Activated CD4-positive, alpha-beta T cell treated with anti-CD3 and anti-CD28 coated beads for 36 hours (primary cell): ENCODE measurements at regions not wholly inside any gene's neighbourhood (a gene's known extent, or its start where the extent isn't known, plus 50 kb on each side); places are given as distances from the start of the nearest gene placed in this dataset.
"Not testable (repeated sequence)": the region's sequence is repeated elsewhere in the genome, so short reads cannot be mapped to it uniquely, and the experiment has no call there.

Source experiments
- ATAC-seq: fragments of 200-7000 bp; cut with Tn5 transposase; one replicate; pipeline ENCODE4 v1.10.0; 2021; ENCODE audit warnings: mild to moderate bottlenecking, moderate library complexity
- CTCF ChIA-PET: fragments of 350-600 bp; sonication (Branson Sonifier 250); formaldehyde crosslinking; loops from one replicate; lab custom pipeline; 2021; ENCODE audit warnings: antibody characterized with exemption; lab: Charles Lee
- POLR2A ChIA-PET: fragments of 350-600 bp; sonication (Branson Sonifier 250); formaldehyde crosslinking; loops from one replicate; lab custom pipeline; 2021; ENCODE audit warnings: antibody characterized with exemption, inconsistent platforms; lab: Charles Lee
- DNase-seq: peaks from one replicate; pipeline ENCODE4 v3.0.0-alpha.2; 2020
- H3K27ac Mint-ChIP-seq: one replicate; pipeline ENCODE4 v1.8.0; 2021; ENCODE audit warnings: mixed read lengths
- H3K27me3 Mint-ChIP-seq: one replicate; pipeline ENCODE4 v1.8.0; 2021; ENCODE audit warnings: mixed read lengths
- H3K36me3 Mint-ChIP-seq: one replicate; pipeline ENCODE4 v1.8.0; 2021; ENCODE audit warnings: low read depth, mixed read lengths
- H3K4me1 Mint-ChIP-seq: one replicate; pipeline ENCODE4 v1.8.0; 2021; ENCODE audit warnings: mixed read lengths
- H3K4me3 Mint-ChIP-seq: one replicate; pipeline ENCODE4 v1.8.0; 2021; ENCODE audit warnings: mild to moderate bottlenecking, moderate library complexity, mixed read lengths
- H3K9me3 Mint-ChIP-seq: one replicate; pipeline ENCODE4 v1.8.0; 2021; ENCODE audit warnings: low read depth, mixed read lengths
- intact Hi-C, 2 experiments: fragments of 100-400 bp; cut with DNase I in 1 of 2; cut with micrococcal nuclease in 1 of 2; formaldehyde crosslinking; loops; one replicate each; pipeline versions ENCODE4 v1.14.2 to v1.15.1; 2022 to 2024; cut with DNase I, micrococcal nuclease

DNA sequence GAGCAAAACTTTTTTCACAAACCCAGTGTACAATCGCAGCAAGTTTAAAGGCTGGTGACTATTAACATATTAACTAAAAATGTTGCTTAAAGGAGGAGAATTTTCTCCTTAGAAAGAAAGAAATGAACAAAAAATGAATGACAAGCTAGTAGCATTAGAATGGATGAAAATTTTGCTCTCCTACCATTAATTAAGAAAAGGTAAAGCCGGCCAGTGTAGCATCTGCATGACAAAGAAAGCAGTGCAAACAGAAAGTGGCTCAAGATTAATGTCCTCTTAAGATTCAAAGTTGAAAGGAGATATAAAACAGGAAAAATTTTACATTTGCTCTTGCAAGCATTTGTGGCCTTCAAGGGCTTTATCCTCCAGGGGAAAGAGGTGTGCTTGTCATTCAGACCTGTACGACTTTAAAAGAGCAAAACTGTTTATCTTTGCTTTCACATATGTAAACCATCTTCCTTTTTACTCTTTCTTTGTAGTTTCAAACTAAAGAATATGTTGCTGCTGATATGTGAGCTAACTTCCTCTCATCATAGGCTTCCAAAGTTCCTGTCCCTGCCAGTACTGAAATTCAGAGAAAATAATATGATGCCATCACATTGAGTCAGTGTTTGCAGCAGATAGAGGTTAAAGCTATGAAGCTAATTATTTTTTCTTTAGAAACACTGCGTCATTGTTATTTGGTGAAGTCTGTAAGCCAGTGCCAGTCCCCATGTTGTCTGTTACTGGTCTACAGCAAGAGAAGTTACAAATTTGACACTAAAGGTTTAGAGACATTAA is 439.1 kb upstream of the GRM7 start:
- intact Hi-C loops: no loop called here
- POLR2A ChIA-PET: no interaction called here
- Mint-ChIP-seq H3K9me3 (peaks cover 14% of the 10 kb centered on the region), H3K4me3 (no peak overlapping the region), H3K36me3 (peaks cover 1% of the 10 kb centered on the region), H3K27ac (no peak overlapping the region), H3K4me1 (no peaks in the 10 kb centered on the region), H3K27me3 (no peaks in the 10 kb centered on the region)
- ATAC-seq: no peak
- DNase-seq: no peak
- CTCF ChIA-PET: interaction anchor here (0.8 kb wide), 1 partner anchor 9 kb away, joined by 4 read pairs; no protein-coding TSS in a partner anchor

DNA sequence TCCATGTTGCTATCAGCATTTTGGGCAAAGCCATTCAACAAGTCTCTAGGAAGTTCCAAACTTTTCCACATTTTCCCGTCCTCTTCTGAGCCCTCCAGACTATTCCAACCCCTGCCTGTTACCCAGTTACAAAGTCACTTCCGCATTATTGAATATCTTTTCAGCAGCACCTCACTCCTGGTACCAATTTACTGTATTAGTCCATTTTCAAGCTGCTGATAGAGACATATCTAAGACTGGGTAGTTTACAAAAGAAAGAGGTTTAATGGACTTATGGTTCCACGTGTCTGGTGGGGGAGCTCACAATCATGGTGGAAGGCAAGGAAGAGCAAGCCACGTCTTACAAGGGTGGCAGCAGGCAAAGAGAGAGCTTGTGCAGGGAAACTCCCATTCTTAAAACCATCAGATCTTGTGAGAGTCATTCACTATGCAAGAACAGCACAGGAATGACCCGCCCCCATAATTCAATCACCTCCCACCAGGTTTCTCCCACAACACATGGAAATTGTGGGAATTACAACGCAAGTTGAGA is 435.6 kb upstream of the GRM7 start:
- Mint-ChIP-seq H3K4me3 (no peak overlapping the region), H3K27me3 (no peaks in the 10 kb centered on the region), H3K27ac (no peak overlapping the region), H3K9me3 (peaks cover 19% of the 10 kb centered on the region), H3K4me1 (no peaks in the 10 kb centered on the region), H3K36me3 (peaks cover 1% of the 10 kb centered on the region)
- ATAC-seq (no peak), DNase-seq (no peak)
- ChIA-PET POLR2A (no interaction called here), CTCF (interaction anchor here (0.8 kb wide), 1 partner anchor 50 kb away, joined by 3 read pairs; no protein-coding TSS in a partner anchor)
- intact Hi-C loops: no loop called here

DNA sequence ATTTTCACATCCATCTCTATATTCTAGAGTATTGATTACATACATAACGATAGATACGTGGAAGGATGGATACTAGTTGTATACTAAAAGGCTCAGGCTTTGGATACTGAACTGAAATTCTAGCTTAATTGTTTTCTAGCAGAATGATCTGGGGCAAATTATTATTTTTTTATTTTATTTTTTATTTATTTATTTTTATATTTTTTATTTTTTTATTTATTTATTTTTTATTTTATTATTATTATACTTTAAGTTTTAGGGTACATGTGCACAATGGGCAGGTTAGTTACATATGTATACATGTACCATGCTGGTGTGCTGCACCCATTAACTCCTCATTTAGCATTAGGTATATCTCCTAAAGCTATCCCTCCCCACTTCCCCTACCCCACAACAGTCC is 432.6 kb upstream of the GRM7 start:
- H3K36me3 Mint-ChIP-seq, H3K27ac Mint-ChIP-seq, H3K4me3 Mint-ChIP-seq, H3K27me3 Mint-ChIP-seq, ATAC-seq, POLR2A ChIA-PET, H3K4me1 Mint-ChIP-seq, intact Hi-C loops, DNase-seq, CTCF ChIA-PET: not testable (repeated sequence)
- peaks cover 23% of the 10 kb centered on the region for H3K9me3 Mint-ChIP-seq

DNA sequence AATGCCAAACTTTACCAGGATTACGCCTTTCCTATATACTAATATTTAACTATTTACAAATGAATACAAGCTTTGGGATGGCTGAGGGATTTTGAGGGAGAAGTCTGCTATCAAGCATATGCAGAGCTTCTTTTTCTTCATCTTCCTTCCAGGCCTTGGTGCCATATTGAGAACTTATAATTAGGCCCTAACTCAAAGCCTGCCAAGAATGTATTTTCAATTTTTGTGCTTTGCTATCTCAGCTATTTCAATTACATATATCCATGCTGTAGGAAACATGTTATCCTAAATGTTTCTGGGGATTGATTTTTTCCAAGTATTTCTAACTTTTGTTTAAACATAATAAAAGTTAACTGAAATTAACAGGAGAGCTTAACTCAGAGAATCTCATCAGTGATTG is 425.0 kb upstream of the GRM7 start:
- peaks cover 8% of the 10 kb centered on the region for H3K9me3 Mint-ChIP-seq
- ATAC-seq (no peak), DNase-seq (no peak)
- no peaks in the 10 kb centered on the region for H3K27me3 Mint-ChIP-seq
- no peaks in the 10 kb centered on the region for H3K36me3 Mint-ChIP-seq
- no peaks in the 10 kb centered on the region for H3K4me1 Mint-ChIP-seq
- ChIA-PET POLR2A (no interaction called here), CTCF (interaction anchor here (1.2 kb wide), 1 partner anchor 337 kb away, joined by 3 read pairs; no protein-coding TSS in a partner anchor)
- intact Hi-C loops: no loop called here
- H3K27ac Mint-ChIP-seq: no peak overlapping the region
- no peak overlapping the region for H3K4me3 Mint-ChIP-seq

DNA sequence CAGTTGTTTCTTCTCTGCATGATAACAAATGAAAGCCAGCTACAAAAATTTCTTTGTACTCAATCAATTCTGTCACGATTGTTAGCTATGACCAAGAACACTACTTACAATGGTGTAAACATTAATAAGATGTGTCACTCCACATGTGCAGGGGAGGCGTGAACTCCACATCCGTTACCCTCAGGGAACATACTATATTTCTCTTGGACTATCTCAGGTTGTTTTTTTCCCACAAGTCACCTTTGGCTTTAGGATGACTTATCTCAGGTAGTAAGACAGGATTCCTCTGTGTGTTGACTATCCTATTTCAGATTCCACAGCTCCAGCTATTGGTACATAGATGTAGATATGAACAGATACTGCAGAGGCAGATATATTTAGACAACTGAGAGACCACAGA is 423.3 kb upstream of the GRM7 start:
- no peak overlapping the region for H3K27ac Mint-ChIP-seq
- peaks cover 6% of the 10 kb centered on the region for H3K9me3 Mint-ChIP-seq
- H3K27me3 Mint-ChIP-seq: no peaks in the 10 kb centered on the region
- no peaks in the 10 kb centered on the region for H3K36me3 Mint-ChIP-seq
- DNase-seq: no peak
- ChIA-PET CTCF (no interaction called here), POLR2A (no interaction called here)
- ATAC-seq: no peak
- no peaks in the 10 kb centered on the region for H3K4me1 Mint-ChIP-seq
- intact Hi-C loops: no loop called here
- H3K4me3 Mint-ChIP-seq: no peak overlapping the region

DNA sequence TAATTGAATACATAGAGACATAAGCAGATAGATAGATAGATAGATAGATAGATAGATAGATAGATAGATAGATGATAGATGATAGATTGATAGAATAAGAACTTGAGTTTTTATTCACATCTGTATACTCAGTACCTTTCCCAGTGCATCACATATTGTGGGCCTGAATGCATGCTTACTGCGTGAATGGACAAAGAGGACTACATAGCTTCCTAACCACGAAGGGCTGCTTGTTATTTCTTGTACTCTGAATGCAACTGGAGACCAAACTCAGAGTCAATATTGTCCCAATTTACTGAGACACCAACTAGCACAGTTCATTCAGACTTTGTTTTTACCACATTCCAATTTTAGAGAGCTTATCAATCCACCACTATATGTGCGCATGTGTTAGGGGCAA is 422.9 kb upstream of the GRM7 start:
- Mint-ChIP-seq H3K36me3 (no peaks in the 10 kb centered on the region), H3K4me3 (no peak overlapping the region), H3K4me1 (no peaks in the 10 kb centered on the region), H3K27ac (no peak overlapping the region), H3K9me3 (peaks cover 4% of the 10 kb centered on the region), H3K27me3 (no peaks in the 10 kb centered on the region)
- ChIA-PET POLR2A (no interaction called here), CTCF (no interaction called here)
- DNase-seq (no peak), ATAC-seq (no peak)
- intact Hi-C loops: no loop called here

DNA sequence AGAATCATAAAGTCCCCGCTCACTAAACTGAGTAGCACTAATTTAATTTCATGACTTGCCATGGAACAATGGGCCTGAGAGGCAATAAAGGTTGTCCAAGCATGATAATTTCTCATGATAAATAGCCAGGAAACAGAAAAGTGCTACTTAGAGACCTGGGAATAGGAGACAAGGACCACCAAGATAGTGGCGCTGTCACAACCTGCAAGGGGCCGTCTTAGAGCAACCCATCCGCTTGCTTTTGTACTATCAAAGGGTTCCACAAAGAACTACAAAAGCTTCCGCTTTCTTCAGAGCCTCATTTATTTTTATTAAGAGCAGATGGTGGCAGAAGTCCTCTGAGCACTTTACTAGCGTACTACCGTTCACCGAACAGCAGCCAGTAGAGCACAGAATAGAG is 421.7 kb upstream of the GRM7 start:
- intact Hi-C loops: no loop called here
- no peaks in the 10 kb centered on the region for H3K4me1 Mint-ChIP-seq
- no peak overlapping the region for H3K4me3 Mint-ChIP-seq
- ChIA-PET POLR2A (no interaction called here), CTCF (no interaction called here)
- H3K27me3 Mint-ChIP-seq: no peaks in the 10 kb centered on the region
- H3K9me3 Mint-ChIP-seq: peaks cover 5% of the 10 kb centered on the region
- no peak for DNase-seq
- no peak overlapping the region for H3K27ac Mint-ChIP-seq
- no peak for ATAC-seq
- no peaks in the 10 kb centered on the region for H3K36me3 Mint-ChIP-seq

DNA sequence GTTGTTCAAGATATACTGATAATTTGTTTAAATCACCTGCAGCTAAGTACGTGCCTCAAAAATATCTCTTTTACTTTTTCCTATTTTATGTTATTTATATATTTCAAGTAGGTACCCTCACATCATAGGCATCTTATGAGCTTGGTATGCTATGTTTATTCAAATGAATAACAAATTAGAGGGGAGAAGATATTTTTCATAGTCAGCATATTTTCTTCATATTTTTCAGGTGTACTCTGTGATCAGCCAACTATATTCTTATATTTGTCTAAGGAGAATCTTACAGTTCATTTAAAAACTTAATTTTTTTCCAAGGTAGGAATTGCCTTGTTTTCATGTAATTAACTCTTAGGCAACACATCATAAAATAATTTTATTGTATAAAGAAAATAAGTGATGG is 421.1 kb upstream of the GRM7 start:
- DNase-seq: no peak
- ChIA-PET POLR2A (no interaction called here), CTCF (no interaction called here)
- Mint-ChIP-seq H3K4me1 (no peaks in the 10 kb centered on the region), H3K27me3 (no peaks in the 10 kb centered on the region), H3K9me3 (peaks cover 5% of the 10 kb centered on the region), H3K27ac (no peak overlapping the region), H3K4me3 (no peak overlapping the region), H3K36me3 (no peaks in the 10 kb centered on the region)
- intact Hi-C loops: no loop called here
- no peak for ATAC-seq

DNA sequence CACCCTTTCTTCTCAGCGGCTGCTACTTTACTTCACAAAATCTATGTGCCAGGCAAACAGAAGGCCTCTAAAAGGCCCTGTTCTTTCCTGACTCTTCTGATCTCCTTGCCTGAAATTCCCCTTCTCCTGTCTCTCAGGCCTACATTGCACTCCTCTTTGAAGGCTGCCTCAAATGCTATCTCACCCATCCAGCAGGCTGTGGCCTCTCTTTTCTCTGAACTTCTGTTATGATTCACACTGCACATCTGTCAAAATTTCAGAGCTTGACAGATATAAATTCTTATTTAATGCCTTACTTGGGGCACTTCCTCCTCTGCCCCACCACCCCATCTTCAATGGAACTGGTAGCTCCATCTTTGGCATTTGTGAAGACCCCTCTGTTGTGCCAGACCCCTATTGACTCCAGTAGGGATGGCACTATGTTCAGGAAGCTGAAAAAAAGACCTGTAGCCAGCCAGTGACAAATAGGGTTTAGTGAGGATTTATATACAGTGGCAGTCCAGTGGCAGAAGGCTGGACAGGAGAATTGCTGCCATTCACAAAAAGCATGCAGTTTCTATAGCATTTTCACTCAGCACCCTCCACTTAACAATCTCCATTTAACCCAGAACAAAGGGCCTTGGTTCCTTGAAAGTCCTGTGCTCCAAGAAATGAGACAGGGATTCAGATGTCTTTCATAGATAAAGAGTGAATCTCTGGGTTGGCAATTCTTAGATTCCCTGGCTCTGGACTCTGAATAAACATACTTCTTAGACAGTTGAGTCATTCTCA is 415.8 kb upstream of the GRM7 start:
- Mint-ChIP-seq H3K27ac (no peak overlapping the region), H3K27me3 (no peaks in the 10 kb centered on the region), H3K4me3 (no peak overlapping the region), H3K36me3 (no peaks in the 10 kb centered on the region), H3K4me1 (no peaks in the 10 kb centered on the region), H3K9me3 (peaks cover 3% of the 10 kb centered on the region)
- CTCF ChIA-PET: no interaction called here
- POLR2A ChIA-PET: no interaction called here
- intact Hi-C loops: no loop called here
- ATAC-seq: no peak
- DNase-seq: no peak

DNA sequence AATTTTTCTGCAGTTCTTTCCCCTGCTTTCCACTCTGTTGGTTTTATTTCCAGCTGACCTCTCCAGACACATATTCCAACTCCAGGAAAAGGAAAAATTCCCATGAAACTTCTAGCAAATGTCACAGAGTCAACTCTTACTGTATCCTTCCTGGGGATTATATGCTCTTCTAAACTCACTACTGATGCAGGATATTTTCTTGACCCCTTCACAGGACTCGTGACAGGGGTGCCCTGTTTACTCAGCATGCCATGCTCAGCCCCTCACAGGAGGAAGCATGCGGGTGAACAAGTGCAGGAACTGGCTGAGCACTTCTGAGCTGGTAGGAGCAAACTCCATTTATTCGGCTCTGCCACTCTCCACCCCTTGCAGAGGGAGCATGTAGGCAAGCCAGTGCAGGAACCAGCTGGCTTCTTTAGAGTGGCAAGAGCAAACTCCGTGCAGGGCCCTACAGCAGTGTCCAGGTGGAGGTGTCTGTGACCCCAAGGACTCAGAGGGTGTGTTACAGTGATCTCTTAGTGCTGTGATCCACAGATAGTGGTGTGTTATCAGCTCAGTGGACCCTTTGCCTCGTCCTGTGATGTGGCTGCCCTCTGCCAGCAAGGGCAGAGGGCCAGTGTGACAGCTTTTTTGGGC is 413.6 kb upstream of the GRM7 start:
- intact Hi-C loops: no loop called here
- peaks cover 3% of the 10 kb centered on the region for H3K9me3 Mint-ChIP-seq

DNA sequence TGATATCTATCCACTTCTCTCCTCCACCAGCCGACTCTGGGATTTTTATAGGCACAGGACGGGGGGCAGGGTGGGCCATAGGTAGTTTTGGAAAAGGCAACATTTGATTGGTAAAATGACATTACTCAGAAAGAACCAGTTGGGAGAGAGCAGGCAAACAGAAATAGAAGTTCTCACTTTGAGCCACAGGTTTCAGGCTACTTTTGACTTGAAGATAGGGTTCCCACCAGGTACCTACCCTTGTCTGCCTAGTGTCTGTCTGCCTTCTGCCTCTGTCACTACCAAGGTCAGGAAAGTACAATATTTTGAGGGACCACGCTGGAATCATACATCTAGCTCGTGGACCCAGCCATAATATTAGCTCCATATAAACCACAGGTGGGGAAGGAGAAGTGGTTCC is 412.9 kb upstream of the GRM7 start:
- ChIA-PET POLR2A (no interaction called here), CTCF (no interaction called here)
- no peak for DNase-seq
- intact Hi-C loops: no loop called here
- H3K27ac Mint-ChIP-seq: no peak overlapping the region
- peaks cover 3% of the 10 kb centered on the region for H3K9me3 Mint-ChIP-seq
- H3K36me3 Mint-ChIP-seq: no peaks in the 10 kb centered on the region
- H3K27me3 Mint-ChIP-seq: no peaks in the 10 kb centered on the region
- H3K4me1 Mint-ChIP-seq: no peaks in the 10 kb centered on the region
- no peak for ATAC-seq
- H3K4me3 Mint-ChIP-seq: no peak overlapping the region

More for the DNA sequence above, 413.6 kb upstream of the GRM7 start:
- ChIA-PET CTCF (no interaction called here), POLR2A (no interaction called here)
- ATAC-seq (no peak), DNase-seq (no peak)
- Mint-ChIP-seq H3K27me3 (no peaks in the 10 kb centered on the region), H3K4me3 (no peak overlapping the region), H3K4me1 (no peaks in the 10 kb centered on the region), H3K27ac (no peak overlapping the region), H3K36me3 (no peaks in the 10 kb centered on the region)
